Thoracic aorta (tissue), 2 donors: ENCODE measurements at regions not wholly inside any gene's neighbourhood (a gene's known extent, or its start where the extent isn't known, plus 50 kb on each side); places are given as distances from the start of the nearest gene placed in this dataset.

Experiments
- ATAC-seq: fragments of 150-250 bp; one replicate; pipeline ENCODE4 v1.8.0; 2017; ENCODE audit warnings: low read depth; ENCODE audit not compliant: insufficient number of reproducible peaks, low FRiP score
- DNase-seq: peaks from one replicate; pipeline ENCODE4 v3.0.0-alpha.2; 2020; ENCODE audit warnings: low spot score
- H3K27ac ChIP-seq, 2 donors: fragments of 200-600 bp; sonication (generic); 1 replicate in 1 of 2; 2 replicates in 1 of 2; pipeline ENCODE4 v1.5.1; 2016; ENCODE audit warnings: mild to moderate bottlenecking in 2 of 2, moderate library complexity in 2 of 2
- H3K27me3 ChIP-seq: fragments of 200-600 bp; sonication (generic); replicated peaks from 2 replicates; pipeline ENCODE4 v1.6.0; 2016; ENCODE audit warnings: mild to moderate bottlenecking; ENCODE audit not compliant: insufficient read depth
- H3K36me3 ChIP-seq: fragments of 200-600 bp; sonication (generic); one replicate; pipeline ENCODE4 v1.5.1; 2016
- H3K4me1 ChIP-seq, 2 donors: fragments of 200-600 bp; sonication (generic); 1 replicate in 1 of 2; 2 replicates in 1 of 2; pipeline versions ENCODE4 v1.5.1 to v1.6.0; 2016; ENCODE audit warnings: low read depth in 2 of 2, mild to moderate bottlenecking in 1 of 2; ENCODE audit not compliant: control insufficient read depth in 1 of 2
- H3K4me3 ChIP-seq: fragments of 200-600 bp; sonication (generic); 2 replicates; pipeline ENCODE4 v1.5.1; 2016; ENCODE audit warnings: mild to moderate bottlenecking
- H3K9me3 ChIP-seq: fragments of 200-600 bp; sonication (generic); 2 replicates; pipeline ENCODE4 v1.5.1; 2016
- TF ChIP-seq, protein P1 (sequence below): fragments of 200-600 bp; sonication (generic); IDR thresholded peaks from one replicate; pipeline ENCODE4 v1.5.1; 2019; ENCODE audit warnings: antibody characterized with exemption

DNA sequence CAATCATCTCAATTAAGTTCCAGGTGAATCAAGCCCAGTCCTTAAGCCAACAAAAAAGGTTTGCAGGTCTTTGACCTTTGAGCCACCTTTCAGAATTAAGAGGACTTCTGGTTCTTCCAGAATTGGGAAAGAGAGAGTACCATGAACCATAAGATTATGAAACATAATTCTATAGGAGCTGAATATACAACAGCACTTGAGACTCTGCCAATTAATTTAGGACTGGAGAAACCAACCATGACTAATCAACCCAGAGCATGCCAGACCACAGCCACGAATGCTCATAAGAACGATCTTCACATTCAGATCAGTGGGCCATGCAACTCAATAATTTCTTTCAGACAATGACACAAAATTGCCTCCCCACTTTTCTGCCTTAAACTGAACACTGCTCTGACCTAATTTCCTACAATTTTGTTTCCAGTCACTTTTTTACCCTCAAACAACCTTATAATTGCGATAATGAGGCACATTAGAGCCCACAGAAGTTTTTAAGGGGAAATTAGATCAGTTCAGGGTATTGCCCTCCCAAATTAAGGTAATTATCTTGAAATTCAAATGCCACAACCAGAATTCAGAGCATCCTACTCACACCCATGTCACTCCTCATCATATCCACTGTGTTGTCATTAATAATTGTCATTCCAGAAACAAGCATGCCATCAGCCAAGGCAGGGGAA is 213.4 kb downstream of the ATPSCKMT start:
- no peaks in the 10 kb centered on the region for H3K9me3 ChIP-seq
- H3K27ac ChIP-seq: no peak overlapping the region
- no peaks in the 10 kb centered on the region for H3K4me1 ChIP-seq
- ATAC-seq (no peak), DNase-seq (no peak)
- TF ChIP-seq, protein P1, sequence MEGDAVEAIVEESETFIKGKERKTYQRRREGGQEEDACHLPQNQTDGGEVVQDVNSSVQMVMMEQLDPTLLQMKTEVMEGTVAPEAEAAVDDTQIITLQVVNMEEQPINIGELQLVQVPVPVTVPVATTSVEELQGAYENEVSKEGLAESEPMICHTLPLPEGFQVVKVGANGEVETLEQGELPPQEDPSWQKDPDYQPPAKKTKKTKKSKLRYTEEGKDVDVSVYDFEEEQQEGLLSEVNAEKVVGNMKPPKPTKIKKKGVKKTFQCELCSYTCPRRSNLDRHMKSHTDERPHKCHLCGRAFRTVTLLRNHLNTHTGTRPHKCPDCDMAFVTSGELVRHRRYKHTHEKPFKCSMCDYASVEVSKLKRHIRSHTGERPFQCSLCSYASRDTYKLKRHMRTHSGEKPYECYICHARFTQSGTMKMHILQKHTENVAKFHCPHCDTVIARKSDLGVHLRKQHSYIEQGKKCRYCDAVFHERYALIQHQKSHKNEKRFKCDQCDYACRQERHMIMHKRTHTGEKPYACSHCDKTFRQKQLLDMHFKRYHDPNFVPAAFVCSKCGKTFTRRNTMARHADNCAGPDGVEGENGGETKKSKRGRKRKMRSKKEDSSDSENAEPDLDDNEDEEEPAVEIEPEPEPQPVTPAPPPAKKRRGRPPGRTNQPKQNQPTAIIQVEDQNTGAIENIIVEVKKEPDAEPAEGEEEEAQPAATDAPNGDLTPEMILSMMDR: no peak
- H3K4me3 ChIP-seq: no peak overlapping the region
- H3K27me3 ChIP-seq: no peaks in the 10 kb centered on the region
- no peaks in the 10 kb centered on the region for H3K36me3 ChIP-seq

DNA sequence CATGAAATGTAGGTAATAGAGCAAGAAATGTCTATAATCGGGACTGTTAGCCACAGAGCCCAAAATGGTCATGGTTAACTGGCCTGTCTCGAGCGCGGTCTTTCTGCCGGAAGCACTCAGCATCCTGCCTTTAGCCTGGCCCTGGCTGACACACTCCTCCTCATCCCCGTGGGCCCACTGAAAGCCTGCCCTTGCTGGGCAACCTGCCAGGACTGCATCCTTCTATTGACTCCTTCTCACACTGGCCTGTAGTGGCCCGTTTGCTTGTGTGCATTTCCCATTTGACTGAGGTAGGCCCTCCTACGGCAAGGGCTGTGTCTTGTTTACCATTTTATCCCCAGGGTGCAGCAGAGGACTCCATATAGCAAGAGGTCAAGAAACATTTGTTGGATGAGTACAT is 215.7 kb downstream of the ATPSCKMT start:
- Histone ChIP-seq H3K4me1 (no peaks in the 10 kb centered on the region), H3K9me3 (no peaks in the 10 kb centered on the region), H3K27ac (no peak overlapping the region), H3K36me3 (no peaks in the 10 kb centered on the region), H3K27me3 (no peaks in the 10 kb centered on the region), H3K4me3 (no peak overlapping the region)
- DNase-seq: no peak
- no peak for ATAC-seq
- TF ChIP-seq, protein P1: no peak

DNA sequence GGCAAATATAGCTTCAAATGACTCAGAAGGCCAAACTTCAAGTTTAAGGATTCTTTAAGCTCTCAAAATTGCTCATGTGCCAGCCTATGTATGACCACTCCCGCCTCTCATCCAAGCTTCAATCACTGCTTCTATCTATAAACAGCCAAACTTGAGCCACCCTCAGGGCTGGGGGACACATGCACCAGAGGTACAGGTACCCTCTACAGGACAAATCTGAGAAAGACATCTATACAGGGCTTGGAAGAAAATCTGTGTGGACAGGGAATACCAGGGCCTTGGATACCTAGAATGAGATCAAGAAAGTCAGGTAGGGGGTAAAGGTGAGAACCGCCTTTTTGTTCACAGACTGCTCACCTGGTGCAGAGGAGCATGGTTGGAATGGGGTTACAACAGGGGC is 217.9 kb downstream of the ATPSCKMT start:
- ATAC-seq: no peak
- no peak overlapping the region for H3K4me3 ChIP-seq
- no peak for DNase-seq
- no peaks in the 10 kb centered on the region for H3K9me3 ChIP-seq
- TF ChIP-seq, protein P1: no peak
- H3K27me3 ChIP-seq: no peaks in the 10 kb centered on the region
- H3K4me1 ChIP-seq: no peaks in the 10 kb centered on the region
- H3K27ac ChIP-seq: no peak overlapping the region
- no peaks in the 10 kb centered on the region for H3K36me3 ChIP-seq

DNA sequence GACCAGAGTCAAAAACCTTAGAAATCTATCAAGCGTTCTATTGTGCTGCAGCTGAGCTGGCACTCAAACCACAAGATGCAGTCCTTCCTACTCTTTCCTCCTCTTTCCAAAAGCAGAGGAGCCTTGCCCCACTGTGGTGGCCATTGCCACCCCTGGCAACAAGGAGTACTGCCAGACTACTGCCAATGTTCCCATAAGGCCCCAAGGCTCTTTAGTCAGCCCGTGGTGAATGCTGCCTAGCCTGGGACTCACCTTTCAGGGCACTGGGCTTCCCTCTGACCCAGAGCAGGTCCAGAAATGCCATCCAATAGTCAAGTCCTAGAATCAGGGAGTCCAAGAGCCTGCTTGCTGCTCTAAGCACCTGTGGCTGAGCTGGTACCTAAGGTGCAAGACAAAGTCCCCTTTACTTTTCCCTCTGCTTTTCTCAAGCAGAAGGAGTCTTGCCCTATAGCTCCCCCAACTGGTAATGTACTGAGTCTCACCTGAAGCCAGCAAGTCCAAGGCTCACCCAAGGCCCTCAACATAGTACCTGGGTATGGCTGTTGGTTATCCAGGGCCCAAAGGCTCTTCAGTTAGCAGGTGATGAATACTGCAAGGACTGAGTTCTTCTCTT is 219.4 kb downstream of the ATPSCKMT start:
- ATAC-seq (no peak), DNase-seq (no peak)
- TF ChIP-seq, protein P1: no peak
- no peak overlapping the region for H3K4me3 ChIP-seq
- no peaks in the 10 kb centered on the region for H3K27me3 ChIP-seq
- H3K4me1 ChIP-seq: no peaks in the 10 kb centered on the region
- H3K27ac ChIP-seq: no peak overlapping the region
- H3K9me3 ChIP-seq: no peaks in the 10 kb centered on the region
- no peaks in the 10 kb centered on the region for H3K36me3 ChIP-seq

DNA sequence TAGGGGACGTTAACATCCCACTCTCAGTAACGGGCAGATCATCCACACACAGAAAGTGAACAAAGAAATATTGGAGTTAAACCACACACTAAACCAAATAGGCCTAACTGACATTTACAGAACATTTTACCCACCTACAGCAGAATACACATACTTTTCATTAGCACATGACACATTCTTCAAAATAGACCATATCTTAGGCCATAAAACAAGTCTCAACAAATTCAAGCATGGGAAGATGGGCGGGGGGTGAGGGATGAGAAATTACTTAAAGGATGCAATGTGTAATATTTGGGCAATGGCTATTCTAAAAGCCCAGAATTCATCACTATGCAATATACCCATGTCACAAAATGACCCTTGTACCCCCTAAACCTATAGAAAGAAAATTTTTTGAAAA is 226.2 kb downstream of the ATPSCKMT start:
- Histone ChIP-seq H3K36me3 (no peaks in the 10 kb centered on the region), H3K4me3 (no peak overlapping the region), H3K27ac (no peak overlapping the region), H3K4me1 (no peaks in the 10 kb centered on the region), H3K9me3 (no peaks in the 10 kb centered on the region), H3K27me3 (no peaks in the 10 kb centered on the region)
- ATAC-seq (no peak), DNase-seq (no peak)
- TF ChIP-seq, protein P1: no peak
